Astrocyte (in vitro differentiated cells and primary cell): ENCODE measurements at regions not wholly inside any gene's neighbourhood (a gene's known extent, or its start where the extent isn't known, plus 50 kb on each side); places are given as distances from the start of the nearest gene placed in this dataset.

Experiments used
- DNase-seq: peaks from one replicate; pipeline ENCODE4 v3.0.0-alpha.2; 2010; ENCODE audit warnings: low read depth
- FAIRE-seq: peaks from 2 replicates; lab custom pipeline; 2011; peaks lifted over from hg19 to GRCh38; lab: Jason Lieb, UNC
- H2AFZ ChIP-seq: 2 replicates; pipeline ENCODE4 v1.6.0; 2012; ENCODE audit warnings: low read depth, low read length, inconsistent platforms
- H3K27ac ChIP-seq: 2 replicates; pipeline ENCODE4 v1.5.1; 2011; ENCODE audit warnings: low read depth, low read length, inconsistent platforms
- H3K27me3 ChIP-seq: 2 replicates; pipeline ENCODE4 v1.6.0; 2011; ENCODE audit warnings: low read length, inconsistent platforms; ENCODE audit not compliant: insufficient read depth
- H3K36me3 ChIP-seq: 2 replicates; pipeline ENCODE4 v1.5.1; 2011; ENCODE audit warnings: low read length, inconsistent platforms; ENCODE audit not compliant: insufficient read depth
- H3K4me1 ChIP-seq: 2 replicates; pipeline ENCODE4 v1.5.1; 2011; ENCODE audit warnings: low read length, inconsistent platforms; ENCODE audit not compliant: insufficient read depth
- H3K4me2 ChIP-seq: 2 replicates; pipeline ENCODE4 v1.6.0; 2012; ENCODE audit warnings: low read length, inconsistent platforms
- H3K4me3 ChIP-seq: 2 replicates; pipeline ENCODE4 v1.5.1; 2011; ENCODE audit warnings: low read depth, mild to moderate bottlenecking, low read length, inconsistent platforms; ENCODE audit not compliant: insufficient read depth
- H3K79me2 ChIP-seq: 2 replicates; pipeline ENCODE4 v1.6.0; 2012; ENCODE audit warnings: mild to moderate bottlenecking, low read length, inconsistent platforms; ENCODE audit not compliant: insufficient read depth
- H3K9ac ChIP-seq: 2 replicates; pipeline ENCODE4 v1.6.0; 2012; ENCODE audit warnings: mild to moderate bottlenecking, low read length, inconsistent platforms
- H3K9me3 ChIP-seq: 2 replicates; pipeline ENCODE4 v1.5.1; 2012; ENCODE audit warnings: low read depth, mild to moderate bottlenecking, low read length, inconsistent platforms; ENCODE audit not compliant: insufficient read depth
- H4K20me1 ChIP-seq: 2 replicates; pipeline ENCODE4 v1.6.0; 2012; ENCODE audit warnings: low read length, inconsistent platforms; ENCODE audit not compliant: insufficient read depth
- H3K27ac Mint-ChIP-seq: one replicate; pipeline ENCODE4 v1.8.0; 2021; ENCODE audit warnings: mild to moderate bottlenecking, mixed read lengths; ENCODE audit not compliant: unreplicated experiment
- H3K27me3 Mint-ChIP-seq: one replicate; pipeline ENCODE4 v1.8.0; 2021; ENCODE audit warnings: low read depth, mixed read lengths; ENCODE audit not compliant: unreplicated experiment
- H3K36me3 Mint-ChIP-seq: one replicate; pipeline ENCODE4 v1.8.0; 2021; ENCODE audit warnings: low read depth, mixed read lengths; ENCODE audit not compliant: unreplicated experiment
- H3K4me1 Mint-ChIP-seq: one replicate; pipeline ENCODE4 v1.8.0; 2021; ENCODE audit warnings: low read depth, mixed read lengths; ENCODE audit not compliant: unreplicated experiment
- H3K4me3 Mint-ChIP-seq: one replicate; pipeline ENCODE4 v1.8.0; 2021; ENCODE audit warnings: mild to moderate bottlenecking, moderate library complexity, mixed read lengths; ENCODE audit not compliant: unreplicated experiment
- H3K9me3 Mint-ChIP-seq: one replicate; pipeline ENCODE4 v1.8.0; 2021; ENCODE audit warnings: mild to moderate bottlenecking, mixed read lengths; ENCODE audit not compliant: unreplicated experiment
- CTCF ChIP-seq: IDR thresholded peaks from 2 replicates; pipeline ENCODE4 v1.5.1; 2011; ENCODE audit warnings: low read depth, mild to moderate bottlenecking, inconsistent platforms, low read length, moderate library complexity; ENCODE audit not compliant: insufficient read depth
- EZH2 ChIP-seq: IDR thresholded peaks from 2 replicates; pipeline ENCODE4 v1.6.1; 2012; ENCODE audit warnings: mild to moderate bottlenecking, low read length, inconsistent platforms; ENCODE audit not compliant: insufficient read depth

- Mint-ChIP-seq H3K27me3 (no peaks in the 10 kb centered on the region), H3K4me3 (no peak overlapping the region), H3K9me3 (peaks cover 2% of the 10 kb centered on the region), H3K36me3 (no peaks in the 10 kb centered on the region), H3K4me1 (peaks cover 8% of the 10 kb centered on the region), H3K27ac (peak overlapping the region; percentile 37)
- H3K4me3 ChIP-seq, result no peak overlapping the region
- H3K9me3 ChIP-seq, result no peaks in the 10 kb centered on the region
- TF ChIP-seq EZH2 (no peak), CTCF (no peak)
- H3K79me2 ChIP-seq, result no peaks in the 10 kb centered on the region
- H4K20me1 ChIP-seq, result no peaks in the 10 kb centered on the region
- H3K27ac ChIP-seq, result no peak overlapping the region
- no peak for FAIRE-seq
- DNase-seq, result no peak
- no peaks in the 10 kb centered on the region for H3K4me1 ChIP-seq
- no peaks in the 10 kb centered on the region for H3K36me3 ChIP-seq
- no peaks in the 10 kb centered on the region for H3K27me3 ChIP-seq
- no peak overlapping the region for H2AFZ ChIP-seq
- no peak overlapping the region for H3K4me2 ChIP-seq
- H3K9ac ChIP-seq, result no peak overlapping the region
These were observed 145.7 kb upstream of the PRMT6 start for GRCh38 chr1:106910798-106911197.

GRCh38 chr1:106912131-106912530 is 144.3 kb upstream of the PRMT6 start:
- peak; percentile 14 for DNase-seq
- Histone ChIP-seq H2AFZ (no peak overlapping the region), H3K36me3 (no peaks in the 10 kb centered on the region), H3K9me3 (no peaks in the 10 kb centered on the region), H3K4me2 (no peak overlapping the region), H3K4me1 (no peaks in the 10 kb centered on the region), H4K20me1 (no peaks in the 10 kb centered on the region), H3K79me2 (no peaks in the 10 kb centered on the region), H3K27ac (no peak overlapping the region), H3K27me3 (no peaks in the 10 kb centered on the region), H3K4me3 (no peak overlapping the region), H3K9ac (no peak overlapping the region)
- Mint-ChIP-seq H3K27me3 (no peaks in the 10 kb centered on the region), H3K9me3 (peaks cover 2% of the 10 kb centered on the region), H3K4me1 (peaks cover 8% of the 10 kb centered on the region), H3K27ac (no peak overlapping the region), H3K4me3 (no peak overlapping the region), H3K36me3 (no peaks in the 10 kb centered on the region)
- TF ChIP-seq EZH2, result no peak
- no peak for FAIRE-seq

GRCh38 chr1:106921186-106921585 is 135.3 kb upstream of the PRMT6 start:
- Mint-ChIP-seq H3K9me3 (no peaks in the 10 kb centered on the region), H3K36me3 (no peaks in the 10 kb centered on the region), H3K27me3 (no peaks in the 10 kb centered on the region), H3K4me1 (peaks cover 11% of the 10 kb centered on the region), H3K4me3 (no peak overlapping the region), H3K27ac (no peak overlapping the region)
- H3K9ac ChIP-seq, result no peak overlapping the region
- no peak overlapping the region for H2AFZ ChIP-seq
- H3K4me3 ChIP-seq, result no peak overlapping the region
- DNase-seq, result peak; percentile 21
- no peaks in the 10 kb centered on the region for H3K79me2 ChIP-seq
- no peak for FAIRE-seq
- H3K27me3 ChIP-seq, result no peaks in the 10 kb centered on the region
- H3K9me3 ChIP-seq, result no peaks in the 10 kb centered on the region
- no peaks in the 10 kb centered on the region for H3K36me3 ChIP-seq
- peaks cover 4% of the 10 kb centered on the region for H3K4me1 ChIP-seq
- TF ChIP-seq EZH2, result no peak
- TF ChIP-seq CTCF, result no peak
- H3K4me2 ChIP-seq, result no peak overlapping the region
- H3K27ac ChIP-seq, result no peak overlapping the region
- H4K20me1 ChIP-seq, result no peaks in the 10 kb centered on the region
